Left renal cortex interstitium (tissue), 4 donors: ENCODE measurements at regions not wholly inside any gene's neighbourhood (a gene's known extent, or its start where the extent isn't known, plus 50 kb on each side); places are given as distances from the start of the nearest gene placed in this dataset.

ENCODE experiments used
- DNase-seq, 4 donors: peaks; one replicate each; pipeline ENCODE4 v3.0.0-alpha.2; 2013; ENCODE audit warnings: low read depth in 4 of 4, low spot score in 2 of 4, missing footprints in 1 of 4

DNA sequence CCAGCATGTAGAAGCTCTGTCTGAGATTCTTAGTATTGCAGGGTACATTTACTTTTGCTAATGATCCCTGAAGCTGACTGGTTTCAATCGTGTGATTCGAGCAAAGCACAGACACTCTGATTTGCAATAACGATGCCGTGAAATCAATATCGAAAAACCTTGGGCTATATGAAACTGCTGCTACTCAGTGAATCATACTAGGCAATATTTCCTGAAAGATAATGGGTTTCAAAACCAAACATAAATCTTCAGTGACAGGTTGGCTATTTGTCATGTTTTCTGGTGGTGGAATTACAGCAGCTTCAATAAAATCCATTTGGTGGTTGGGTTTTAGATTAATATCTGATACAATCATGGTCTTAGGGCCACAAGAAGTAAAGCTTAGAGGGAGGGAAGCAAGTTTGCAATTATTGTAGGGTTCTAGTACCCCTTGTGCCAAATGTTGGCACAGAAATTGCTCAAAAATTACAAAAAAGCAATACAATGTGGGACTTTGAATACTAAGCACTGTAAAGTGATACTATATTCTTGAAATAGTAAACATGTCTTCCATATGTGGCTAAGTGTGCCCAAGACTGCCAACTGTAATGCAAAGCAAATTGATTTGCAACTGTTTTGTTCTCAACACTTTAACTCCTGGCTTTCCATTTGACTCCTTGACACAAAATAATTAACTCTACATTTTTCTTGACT is 112.4 kb upstream of the JAZF1 start:
- DNase-seq, result no peak

DNA sequence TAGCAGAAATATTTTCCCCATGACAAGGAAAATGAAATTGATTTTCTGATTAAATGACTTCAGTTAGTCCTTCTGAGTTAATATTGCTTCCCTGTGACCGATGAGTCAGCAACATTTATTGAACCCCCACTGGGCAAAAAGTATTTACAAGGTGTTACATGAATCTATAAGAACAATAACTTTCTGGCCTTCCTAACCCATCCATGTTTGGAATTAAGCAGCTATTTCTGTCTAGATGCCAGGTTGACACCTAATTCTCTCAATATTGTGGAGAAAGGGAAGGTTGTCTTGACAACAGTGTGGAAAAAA is 112.9 kb upstream of the JAZF1 start:
- DNase-seq, result no peak

- no peak for DNase-seq
Measured at GRCh38 chr7:28296571-28297483, 115.5 kb upstream of the CREB5 start.

- DNase-seq, result no peak
Measured at GRCh38 chr7:28297801-28298459, 114.4 kb upstream of the CREB5 start.

DNA sequence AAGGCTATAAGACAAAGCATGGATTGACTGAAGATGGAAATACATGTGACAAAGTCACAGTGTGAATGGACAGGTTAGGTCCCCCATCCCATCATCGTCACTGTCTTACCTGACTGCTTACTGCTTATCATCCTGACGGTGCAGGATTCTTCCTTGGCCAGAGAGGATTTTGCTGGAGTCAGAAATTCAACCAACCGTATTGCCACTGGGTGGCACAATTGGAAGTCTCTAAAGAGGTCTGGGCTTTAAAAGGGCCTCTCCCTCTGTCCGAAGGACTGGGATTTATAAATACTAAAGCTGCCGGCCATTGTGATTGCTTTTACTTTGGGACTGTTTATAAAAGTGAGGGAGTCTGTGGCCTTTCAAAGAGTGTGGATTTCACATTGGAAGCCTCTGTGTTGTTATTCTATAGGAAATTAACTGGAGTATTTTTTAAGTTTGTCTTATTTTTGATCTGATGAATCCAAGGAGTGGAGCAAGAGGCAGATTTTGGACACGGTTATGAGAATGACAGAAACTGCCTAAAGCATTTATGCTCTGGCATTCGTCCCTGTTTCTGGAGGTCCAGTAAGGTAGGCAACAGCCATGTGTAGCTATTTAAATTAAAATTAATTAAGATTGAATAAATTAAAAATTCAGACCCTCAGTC is 113.3 kb upstream of the CREB5 start:
- peak in 1 of 4 donors; percentile 54 for DNase-seq

GRCh38 chr7:28299556-28299955 is 112.8 kb upstream of the CREB5 start:
- no peak for DNase-seq

GRCh38 chr7:28300488-28300887 is 111.8 kb upstream of the CREB5 start:
- DNase-seq, result no peak

GRCh38 chr7:28301148-28301641 is 111.1 kb upstream of the CREB5 start:
- DNase-seq, result no peak

DNA sequence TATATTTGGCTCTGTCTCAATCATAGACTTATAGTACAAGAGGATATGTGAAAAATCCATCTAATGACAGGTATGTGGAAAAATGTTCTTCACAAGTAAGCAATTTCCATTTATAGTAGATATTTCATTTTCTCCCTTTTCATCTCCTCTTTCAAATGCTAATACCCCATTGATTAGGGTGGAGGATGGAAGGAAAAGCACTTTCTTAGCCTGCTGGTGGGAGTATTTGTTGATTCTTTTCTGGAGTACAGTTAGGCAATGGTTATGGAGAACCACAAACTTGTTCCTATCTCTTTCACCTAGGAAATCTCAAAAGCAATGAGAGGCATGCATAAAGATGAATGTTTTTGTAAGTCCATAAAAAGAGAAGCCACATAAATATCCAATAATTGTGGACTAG is 108.0 kb upstream of the CREB5 start:
- no peak for DNase-seq

- no peak for DNase-seq
Measured at GRCh38 chr7:28309704-28310459, 102.4 kb upstream of the CREB5 start.

DNA sequence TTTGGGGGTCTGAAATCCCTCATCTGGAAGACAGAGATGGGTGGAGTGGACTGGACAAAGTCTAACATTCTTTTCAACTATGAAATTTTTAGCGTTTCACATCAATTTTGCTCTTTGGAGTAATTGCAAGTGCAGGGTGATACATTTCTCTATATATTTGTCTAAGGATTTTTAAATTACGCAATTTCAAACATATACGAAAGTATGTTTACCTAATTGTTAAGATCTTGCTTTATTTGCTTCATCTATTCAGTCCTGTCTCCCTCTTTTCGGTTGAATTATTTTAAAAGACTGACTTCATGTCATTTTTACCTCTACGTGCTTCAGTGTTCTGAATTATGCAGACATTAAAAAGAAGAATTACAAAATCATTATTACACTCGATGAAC is 101.9 kb upstream of the CREB5 start:
- no peak for DNase-seq

- DNase-seq, result no peak
Measured at GRCh38 chr7:28311670-28312069, 100.6 kb upstream of the CREB5 start.

GRCh38 chr7:28312948-28313347 is 99.4 kb upstream of the CREB5 start:
- DNase-seq, result no peak

DNA sequence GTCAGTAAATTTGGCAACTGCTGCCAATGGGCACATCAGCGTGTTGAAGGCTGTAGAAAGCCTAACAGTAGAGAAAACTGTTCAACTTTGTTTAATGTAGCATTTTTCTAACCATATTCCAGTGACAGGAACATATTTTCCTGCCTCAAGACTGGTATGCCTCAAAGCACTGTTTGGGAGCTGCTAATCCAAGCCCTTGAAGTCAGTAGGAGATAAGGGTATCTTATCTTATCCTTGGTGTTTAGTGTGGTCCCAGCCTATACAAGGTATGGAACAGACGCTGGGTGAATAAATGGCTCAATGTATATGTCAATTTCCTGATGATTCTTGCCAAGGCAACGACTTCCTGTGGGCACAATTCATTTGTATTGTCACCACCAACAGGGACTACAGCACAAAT is 97.5 kb upstream of the CREB5 start:
- no peak for DNase-seq

- DNase-seq, result no peak
Measured at GRCh38 chr7:28315565-28316410, 96.5 kb upstream of the CREB5 start.

- no peak for DNase-seq
Measured at GRCh38 chr7:28316489-28316888, 95.8 kb upstream of the CREB5 start.

DNA sequence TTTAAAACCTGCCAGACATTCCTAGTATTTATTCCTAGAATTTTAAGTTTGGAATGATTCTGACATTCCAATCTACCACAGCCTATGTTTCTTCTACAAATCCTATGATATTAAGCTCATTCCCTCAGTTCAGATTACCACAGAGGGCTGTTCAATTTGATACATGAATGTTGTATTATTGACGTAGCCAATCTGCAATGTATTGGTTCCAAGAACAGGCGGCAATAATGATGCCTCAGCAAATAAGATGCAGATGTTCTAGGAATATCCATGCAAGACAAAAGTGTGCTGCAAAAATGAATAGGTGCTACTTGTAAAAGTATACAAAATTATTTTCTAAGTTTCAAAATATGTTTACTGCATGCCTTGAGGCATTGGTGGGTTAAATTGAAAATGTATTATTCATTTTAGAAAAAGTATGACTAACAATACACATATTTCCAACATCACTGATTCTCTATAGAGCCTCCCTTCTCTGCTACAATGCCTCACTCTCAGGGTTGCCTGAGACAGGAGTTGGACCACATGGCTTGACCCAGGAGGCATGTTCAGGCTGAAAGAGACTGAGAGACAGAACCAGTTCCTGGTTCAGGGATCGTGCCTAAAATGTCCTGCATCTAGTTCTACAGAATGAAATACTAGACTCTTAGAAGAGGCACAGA is 94.1 kb upstream of the CREB5 start:
- no peak for DNase-seq

- no peak for DNase-seq
Measured at GRCh38 chr7:28323833-28324232, 88.5 kb upstream of the CREB5 start.

GRCh38 chr7:28328146-28328545 is 84.2 kb upstream of the CREB5 start:
- DNase-seq, result no peak
